ENCODE measurements at regions not wholly inside any gene's neighbourhood (a gene's known extent, or its start where the extent isn't known, plus 50 kb on each side); places are given as distances from the start of the nearest gene placed in this dataset.

DNA sequence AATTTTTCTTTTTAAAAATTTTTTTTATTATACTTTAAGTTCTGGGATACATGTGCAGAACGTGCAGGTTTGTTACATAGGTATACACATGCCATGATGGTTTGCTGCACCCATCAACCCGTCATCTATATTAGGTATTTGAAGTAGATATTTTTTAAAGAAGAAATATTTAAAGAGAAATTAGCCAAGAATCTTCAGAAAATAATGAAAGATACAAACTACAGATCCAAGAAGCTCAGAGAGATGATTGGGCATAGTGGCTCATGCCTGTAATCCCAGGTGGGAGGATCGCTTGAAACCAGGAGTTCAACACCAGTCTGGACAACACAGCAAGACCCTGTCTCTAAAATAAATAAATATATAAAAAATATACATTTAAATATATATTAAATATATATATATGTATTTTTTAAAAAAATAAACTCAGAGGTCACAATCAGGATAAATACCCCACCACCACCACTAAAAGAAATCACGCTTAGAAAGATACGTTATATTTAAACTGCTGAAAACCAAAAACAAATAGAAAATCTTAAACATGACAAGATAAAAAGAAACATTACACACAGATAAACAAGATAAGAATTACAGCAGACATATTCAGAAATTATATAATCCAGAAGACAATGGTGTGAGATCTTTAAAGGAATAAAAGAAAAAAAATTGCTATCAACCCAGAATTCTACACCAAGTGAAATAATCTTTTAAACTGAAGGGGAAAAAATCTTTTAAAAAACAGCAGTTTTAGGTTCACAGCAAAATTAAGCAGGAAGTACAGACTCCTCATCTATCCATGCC, 57.5 kb downstream of the CSF2 start:
- DNase-seq (ENCODE audit: low spot score), result no peak

DNA sequence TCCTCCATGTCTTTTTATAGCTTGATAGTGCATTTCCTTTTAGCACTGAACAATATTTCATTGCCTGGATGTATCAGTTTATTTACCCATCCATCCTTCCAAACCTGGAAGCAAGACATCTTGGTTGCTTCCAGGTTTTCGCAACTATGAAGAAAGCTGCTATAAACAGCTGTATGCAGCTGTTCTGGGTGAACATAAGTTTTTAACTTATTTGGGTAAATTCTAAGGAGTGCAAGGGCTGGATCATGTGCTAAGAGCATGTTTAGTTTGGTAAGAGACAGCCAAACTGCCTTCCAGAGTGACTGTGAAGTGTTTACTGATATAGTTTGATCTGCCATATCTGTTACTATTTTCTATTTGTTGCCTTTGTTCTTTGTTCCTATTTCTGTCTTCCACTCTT, 58.5 kb downstream of the CSF2 start:
- DNase-seq (ENCODE audit: low spot score), result no peak

DNA sequence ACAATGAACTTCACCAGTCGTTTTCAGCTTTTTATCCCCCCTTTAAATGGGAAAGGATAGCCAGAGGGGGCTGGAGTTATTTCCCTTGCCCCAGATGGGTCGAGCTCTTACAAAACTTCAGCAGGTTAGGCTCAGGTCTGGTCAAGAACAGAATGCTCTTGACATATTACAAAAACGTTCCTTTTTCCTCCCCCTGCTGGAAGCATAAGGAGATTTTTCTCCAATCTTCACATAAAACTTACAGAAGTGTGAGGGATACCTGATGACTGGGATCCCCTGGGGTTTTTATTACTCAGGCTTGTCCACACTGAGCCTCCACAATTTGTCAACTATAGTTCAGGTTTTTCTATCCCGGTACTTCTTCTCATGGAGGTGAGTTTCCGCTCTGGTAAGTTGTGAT, 60.8 kb downstream of the CSF2 start:
- DNase-seq (ENCODE audit: low spot score), result peak; percentile 4

DNA sequence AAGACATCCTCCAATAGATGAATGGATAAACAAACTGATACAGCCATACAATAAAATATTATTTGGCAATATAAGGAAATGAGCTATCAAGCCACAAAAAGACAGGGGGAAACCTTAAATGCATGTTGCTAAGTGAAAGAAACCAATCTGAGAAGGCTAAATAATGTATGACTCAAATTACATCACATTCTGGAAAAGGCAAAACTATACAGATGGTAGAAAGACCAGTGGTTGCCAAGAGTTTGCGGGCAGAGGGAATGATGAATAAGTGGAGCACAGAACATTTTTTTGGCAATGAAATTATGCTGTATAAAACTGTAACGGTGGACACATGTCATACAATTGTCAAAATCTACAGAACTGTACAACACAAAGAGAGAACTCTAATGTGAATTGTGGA, 63.3 kb downstream of the CSF2 start:
- DNase-seq (ENCODE audit: low spot score), result no peak

DNA sequence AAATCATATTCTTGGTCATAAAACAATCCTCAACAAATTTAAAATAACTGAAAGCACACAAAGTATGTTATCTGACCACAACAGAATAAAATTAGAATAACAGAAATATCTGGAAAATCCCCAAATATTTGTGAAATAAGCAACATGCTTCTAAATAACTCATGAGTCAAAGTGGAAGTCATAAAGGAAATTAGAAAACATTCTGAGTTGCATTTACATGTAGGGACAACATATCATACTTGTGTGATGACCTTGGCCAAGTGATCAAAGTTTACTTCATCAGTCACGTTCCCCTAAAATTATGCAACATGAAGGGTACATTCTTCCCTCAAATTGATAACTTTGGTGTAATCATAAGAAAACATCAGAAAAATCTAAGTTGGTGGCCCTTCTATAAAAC, 64.7 kb downstream of the CSF2 start:
- DNase-seq (ENCODE audit: low spot score), result no peak
